ENCODE measurements at regions not wholly inside any gene's neighbourhood (a gene's known extent, or its start where the extent isn't known, plus 50 kb on each side); places are given as distances from the start of the nearest gene placed in this dataset.

- no peak for TF ChIP-seq CTCF (IDR thresholded peaks at IDR 0.05; ENCODE audit: insufficient read depth, low read length)
- no peak for TF ChIP-seq REST (IDR thresholded peaks at IDR 0.05; ENCODE audit: insufficient replicate concordance, low read depth)
- TF ChIP-seq GABPA (IDR thresholded peaks at IDR 0.05; ENCODE audit: low read depth): no peak
Measured at GRCh38 chr17:70896843-70897242, 727.5 kb downstream of the KCNJ2 start.

Measured in HL-60 (cell line).